ENCODE measurements at regions not wholly inside any gene's neighbourhood (a gene's known extent, or its start where the extent isn't known, plus 50 kb on each side); places are given as distances from the start of the nearest gene placed in this dataset.
"Not testable (repeated sequence)": the region's sequence is repeated elsewhere in the genome, so short reads cannot be mapped to it uniquely, and the experiment has no call there.

DNA sequence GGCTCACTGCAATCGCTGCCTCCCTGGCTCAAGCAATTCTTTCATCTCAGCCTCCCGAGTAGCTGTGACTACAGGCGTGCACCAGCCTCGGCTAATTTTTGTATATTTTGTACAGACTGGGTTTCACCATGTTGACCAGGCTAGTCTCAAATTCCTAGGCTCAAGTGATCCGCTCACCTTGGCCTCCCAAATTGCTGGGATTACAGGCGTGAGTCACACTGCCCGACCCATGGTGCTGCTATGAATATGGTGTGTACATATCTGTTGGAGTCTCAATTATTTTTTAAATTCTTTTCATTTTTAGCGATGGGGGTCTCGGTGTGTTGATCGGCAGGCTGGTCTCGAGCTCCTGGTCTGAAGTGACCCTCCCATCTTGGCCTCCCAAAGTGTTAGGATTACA is 78.0 kb upstream of the PRKX start:
- no peaks in the 10 kb centered on the region for H3K36me3 Mint-ChIP-seq (ENCODE audit: insufficient read depth, unreplicated experiment)
- no TSS peak for BruUV-seq (replicated peaks)
- no peak for DNase-seq

DNA sequence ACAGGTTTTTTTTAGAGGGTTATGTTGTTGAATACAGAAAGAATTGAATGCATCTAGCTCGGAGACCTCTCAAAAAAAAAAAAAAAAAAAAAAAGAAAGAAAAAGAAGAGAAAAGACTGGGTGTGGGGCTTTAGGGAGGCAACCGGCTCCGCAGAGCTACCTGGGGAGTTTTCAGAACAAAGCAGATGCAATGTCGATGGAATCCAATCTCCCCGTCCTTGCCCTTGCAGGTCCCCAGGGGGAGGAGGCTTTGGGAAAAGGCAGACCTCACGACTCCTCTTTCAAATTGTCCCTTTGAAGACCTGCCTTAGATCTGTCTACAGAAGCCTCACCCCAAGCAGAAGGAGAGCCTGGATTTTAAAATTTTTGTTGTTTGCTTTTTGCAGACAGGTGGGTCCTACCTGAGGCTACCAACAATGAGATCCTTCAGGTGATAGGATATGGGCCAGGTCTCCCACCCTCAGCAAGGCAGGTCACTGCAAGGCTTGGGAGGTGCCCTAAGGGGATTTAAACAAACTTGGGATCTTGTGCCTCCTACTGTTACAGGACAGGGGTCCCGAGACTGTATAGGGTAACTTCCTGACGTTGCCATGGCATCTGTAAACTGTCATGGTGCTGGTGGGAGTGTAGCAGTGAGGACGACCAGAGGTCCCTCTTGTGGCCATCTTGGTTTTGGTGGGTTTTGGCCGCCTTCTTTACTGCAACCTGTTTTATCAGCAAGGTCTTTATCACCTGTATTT is 75.2 kb upstream of the PRKX start:
- intact Hi-C loops (cut with micrococcal nuclease; ENCODE audit: unreplicated experiment), result no loop called here
- TF ChIP-seq, protein P1, sequence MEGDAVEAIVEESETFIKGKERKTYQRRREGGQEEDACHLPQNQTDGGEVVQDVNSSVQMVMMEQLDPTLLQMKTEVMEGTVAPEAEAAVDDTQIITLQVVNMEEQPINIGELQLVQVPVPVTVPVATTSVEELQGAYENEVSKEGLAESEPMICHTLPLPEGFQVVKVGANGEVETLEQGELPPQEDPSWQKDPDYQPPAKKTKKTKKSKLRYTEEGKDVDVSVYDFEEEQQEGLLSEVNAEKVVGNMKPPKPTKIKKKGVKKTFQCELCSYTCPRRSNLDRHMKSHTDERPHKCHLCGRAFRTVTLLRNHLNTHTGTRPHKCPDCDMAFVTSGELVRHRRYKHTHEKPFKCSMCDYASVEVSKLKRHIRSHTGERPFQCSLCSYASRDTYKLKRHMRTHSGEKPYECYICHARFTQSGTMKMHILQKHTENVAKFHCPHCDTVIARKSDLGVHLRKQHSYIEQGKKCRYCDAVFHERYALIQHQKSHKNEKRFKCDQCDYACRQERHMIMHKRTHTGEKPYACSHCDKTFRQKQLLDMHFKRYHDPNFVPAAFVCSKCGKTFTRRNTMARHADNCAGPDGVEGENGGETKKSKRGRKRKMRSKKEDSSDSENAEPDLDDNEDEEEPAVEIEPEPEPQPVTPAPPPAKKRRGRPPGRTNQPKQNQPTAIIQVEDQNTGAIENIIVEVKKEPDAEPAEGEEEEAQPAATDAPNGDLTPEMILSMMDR (IDR thresholded peaks at IDR 0.05; ENCODE audit: unreplicated experiment), result no peak
- H3K4me3 Mint-ChIP-seq (ENCODE audit: low read depth, unreplicated experiment), result no peak overlapping the region
- CTCF ChIA-PET, result no interaction called here
- no peaks in the 10 kb centered on the region for H3K4me1 Mint-ChIP-seq (ENCODE audit: low read depth, unreplicated experiment)
- no peaks in the 10 kb centered on the region for H3K36me3 Mint-ChIP-seq (ENCODE audit: insufficient read depth, unreplicated experiment)
- no peak for DNase-seq
- BruUV-seq (replicated peaks), result no TSS peak
- no peak overlapping the region for H3K27ac Mint-ChIP-seq (ENCODE audit: unreplicated experiment)
- peaks cover 92% of the 10 kb centered on the region for H3K27me3 Mint-ChIP-seq (ENCODE audit: unreplicated experiment)
- no peaks in the 10 kb centered on the region for H3K9me3 Mint-ChIP-seq (ENCODE audit: low read depth, unreplicated experiment)

More for the DNA sequence above, 78.0 kb upstream of the PRKX start:
- intact Hi-C loops (cut with micrococcal nuclease; ENCODE audit: unreplicated experiment), result no loop called here
- no peaks in the 10 kb centered on the region for H3K4me1 Mint-ChIP-seq (ENCODE audit: low read depth, unreplicated experiment)
- peaks cover 89% of the 10 kb centered on the region for H3K27me3 Mint-ChIP-seq (ENCODE audit: unreplicated experiment)
- CTCF ChIA-PET, result no interaction called here
- no peaks in the 10 kb centered on the region for H3K9me3 Mint-ChIP-seq (ENCODE audit: low read depth, unreplicated experiment)
- H3K27ac Mint-ChIP-seq (ENCODE audit: unreplicated experiment), result no peak overlapping the region
- TF ChIP-seq, protein P1 (IDR thresholded peaks at IDR 0.05; ENCODE audit: unreplicated experiment), result no peak
- no peak overlapping the region for H3K4me3 Mint-ChIP-seq (ENCODE audit: low read depth, unreplicated experiment)

DNA sequence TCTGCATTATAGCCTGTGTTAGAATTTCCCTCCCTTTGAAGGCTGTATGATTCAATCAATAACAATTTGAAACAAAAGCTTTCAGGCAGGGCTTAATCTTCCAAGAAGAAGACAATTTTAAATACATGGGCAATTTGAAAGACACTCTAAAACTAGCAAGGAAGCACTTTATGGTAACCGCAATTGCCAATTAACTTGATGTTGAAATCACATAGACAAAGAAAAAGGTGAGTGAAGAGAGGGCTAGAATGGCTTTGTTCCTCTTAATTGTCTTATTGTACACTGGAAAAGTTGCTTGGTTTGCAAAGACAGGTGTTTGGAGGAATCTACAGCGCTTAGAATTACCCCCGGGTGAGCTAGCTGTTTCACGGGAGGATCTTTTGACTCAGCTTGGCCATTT is 74.4 kb upstream of the PRKX start:
- no peak overlapping the region for H3K27ac Mint-ChIP-seq (ENCODE audit: unreplicated experiment)
- TF ChIP-seq, protein P1 (IDR thresholded peaks at IDR 0.05; ENCODE audit: unreplicated experiment), result no peak
- intact Hi-C loops (cut with micrococcal nuclease; ENCODE audit: unreplicated experiment), result no loop called here
- no peak for DNase-seq
- no peaks in the 10 kb centered on the region for H3K36me3 Mint-ChIP-seq (ENCODE audit: insufficient read depth, unreplicated experiment)
- CTCF ChIA-PET, result no interaction called here
- peaks cover 85% of the 10 kb centered on the region for H3K27me3 Mint-ChIP-seq (ENCODE audit: unreplicated experiment)
- no peaks in the 10 kb centered on the region for H3K4me1 Mint-ChIP-seq (ENCODE audit: low read depth, unreplicated experiment)
- no peaks in the 10 kb centered on the region for H3K9me3 Mint-ChIP-seq (ENCODE audit: low read depth, unreplicated experiment)
- no peak overlapping the region for H3K4me3 Mint-ChIP-seq (ENCODE audit: low read depth, unreplicated experiment)
- BruUV-seq (replicated peaks), result no TSS peak

DNA sequence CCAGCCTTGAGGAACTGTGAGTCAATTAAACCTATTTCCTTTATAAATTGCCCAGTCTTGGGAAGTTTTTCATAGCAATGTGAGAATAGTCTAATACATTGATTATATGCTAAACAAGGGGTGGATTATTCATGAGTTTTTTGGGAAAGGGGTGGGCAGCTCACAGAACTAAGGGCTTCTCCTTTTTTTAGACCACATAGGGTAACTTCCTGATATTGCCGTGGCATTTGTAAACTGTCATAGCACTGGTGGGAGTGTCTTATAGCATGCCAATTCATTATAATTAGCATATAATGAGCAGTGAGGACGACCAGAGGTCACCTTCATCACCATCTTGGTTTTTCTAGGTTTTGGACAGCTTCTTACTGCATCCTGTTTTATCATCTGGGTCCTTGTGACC is 72.4 kb upstream of the PRKX start:
- DNase-seq; CTCF ChIA-PET; BruUV-seq (replicated peaks); H3K27ac Mint-ChIP-seq (ENCODE audit: unreplicated experiment); H3K9me3 Mint-ChIP-seq (ENCODE audit: low read depth, unreplicated experiment); H3K4me3 Mint-ChIP-seq (ENCODE audit: low read depth, unreplicated experiment); intact Hi-C loops (cut with micrococcal nuclease; ENCODE audit: unreplicated experiment); H3K36me3 Mint-ChIP-seq (ENCODE audit: insufficient read depth, unreplicated experiment); H3K4me1 Mint-ChIP-seq (ENCODE audit: low read depth, unreplicated experiment): not testable (repeated sequence)
- H3K27me3 Mint-ChIP-seq (ENCODE audit: unreplicated experiment), result peaks cover 65% of the 10 kb centered on the region

DNA sequence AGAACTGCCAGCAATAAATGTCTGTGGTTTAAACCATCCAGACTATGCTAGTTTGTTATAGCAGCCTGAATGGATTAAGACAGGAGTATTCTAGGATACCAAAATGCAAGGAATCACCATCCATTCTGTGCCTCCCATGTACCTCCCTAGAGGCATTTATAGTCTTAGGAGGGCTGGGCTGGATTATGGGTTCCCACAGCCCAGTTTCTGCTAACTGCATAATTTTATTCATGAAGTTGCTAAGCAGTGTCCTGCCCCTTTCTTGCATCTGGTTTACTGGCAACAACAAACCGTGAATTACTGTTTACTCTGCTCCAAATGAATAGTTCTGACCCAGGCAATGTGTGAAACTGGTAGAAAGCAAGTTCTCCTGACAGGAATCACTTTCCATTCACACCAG is 67.1 kb upstream of the PRKX start:
- no TSS peak for BruUV-seq (replicated peaks)
- TF ChIP-seq, protein P1 (IDR thresholded peaks at IDR 0.05; ENCODE audit: unreplicated experiment), result no peak
- intact Hi-C loops (cut with micrococcal nuclease; ENCODE audit: unreplicated experiment), result no loop called here

More for the DNA sequence above, 67.1 kb upstream of the PRKX start:
- no peak overlapping the region for H3K4me3 Mint-ChIP-seq (ENCODE audit: low read depth, unreplicated experiment)
- no peaks in the 10 kb centered on the region for H3K36me3 Mint-ChIP-seq (ENCODE audit: insufficient read depth, unreplicated experiment)
- CTCF ChIA-PET, result interaction anchor here (0.6 kb wide), 1 partner anchor 118 kb away, joined by 5 read pairs; no protein-coding TSS in a partner anchor
- no peaks in the 10 kb centered on the region for H3K9me3 Mint-ChIP-seq (ENCODE audit: low read depth, unreplicated experiment)
- H3K27me3 Mint-ChIP-seq (ENCODE audit: unreplicated experiment), result peaks cover 13% of the 10 kb centered on the region
- DNase-seq, result no peak
- no peak overlapping the region for H3K27ac Mint-ChIP-seq (ENCODE audit: unreplicated experiment)
- H3K4me1 Mint-ChIP-seq (ENCODE audit: low read depth, unreplicated experiment), result no peaks in the 10 kb centered on the region

All from Calu3 (cell line).